ENCODE measurements at regions not wholly inside any gene's neighbourhood (a gene's known extent, or its start where the extent isn't known, plus 50 kb on each side); places are given as distances from the start of the nearest gene placed in this dataset.

GRCh38 chr10:117652228-117653169 is 110.0 kb downstream of the EMX2 start:
- TF ChIP-seq POLR2AphosphoS5 (IDR thresholded peaks at IDR 0.05; ENCODE audit: low read depth, low read length) = no peak
- TF ChIP-seq, protein P1, sequence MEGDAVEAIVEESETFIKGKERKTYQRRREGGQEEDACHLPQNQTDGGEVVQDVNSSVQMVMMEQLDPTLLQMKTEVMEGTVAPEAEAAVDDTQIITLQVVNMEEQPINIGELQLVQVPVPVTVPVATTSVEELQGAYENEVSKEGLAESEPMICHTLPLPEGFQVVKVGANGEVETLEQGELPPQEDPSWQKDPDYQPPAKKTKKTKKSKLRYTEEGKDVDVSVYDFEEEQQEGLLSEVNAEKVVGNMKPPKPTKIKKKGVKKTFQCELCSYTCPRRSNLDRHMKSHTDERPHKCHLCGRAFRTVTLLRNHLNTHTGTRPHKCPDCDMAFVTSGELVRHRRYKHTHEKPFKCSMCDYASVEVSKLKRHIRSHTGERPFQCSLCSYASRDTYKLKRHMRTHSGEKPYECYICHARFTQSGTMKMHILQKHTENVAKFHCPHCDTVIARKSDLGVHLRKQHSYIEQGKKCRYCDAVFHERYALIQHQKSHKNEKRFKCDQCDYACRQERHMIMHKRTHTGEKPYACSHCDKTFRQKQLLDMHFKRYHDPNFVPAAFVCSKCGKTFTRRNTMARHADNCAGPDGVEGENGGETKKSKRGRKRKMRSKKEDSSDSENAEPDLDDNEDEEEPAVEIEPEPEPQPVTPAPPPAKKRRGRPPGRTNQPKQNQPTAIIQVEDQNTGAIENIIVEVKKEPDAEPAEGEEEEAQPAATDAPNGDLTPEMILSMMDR (IDR thresholded peaks at IDR 0.05 in 2 of 3, conservative IDR thresholded peaks at IDR 0.05 in 1 of 3; ENCODE audit: borderline replicate concordance in 1 of 3, insufficient read depth in 1 of 3, low read depth in 2 of 3, low read length in 2 of 3) = no peak
- no peak for TF ChIP-seq POLR2A (IDR thresholded peaks at IDR 0.05; ENCODE audit: borderline replicate concordance, extremely low read depth, insufficient read depth, insufficient read length)
- no peak for TF ChIP-seq CEBPB (IDR thresholded peaks at IDR 0.05; ENCODE audit: low read depth)
- TF ChIP-seq MAX (IDR thresholded peaks at IDR 0.05) = no peak
- no peak for TF ChIP-seq JUND (IDR thresholded peaks at IDR 0.05)
- no peak for TF ChIP-seq SIN3A (IDR thresholded peaks at IDR 0.05; ENCODE audit: low read depth)
- no peak for TF ChIP-seq FOSL1 (IDR thresholded peaks at IDR 0.05; ENCODE audit: low read depth)
- TF ChIP-seq YY1 (IDR thresholded peaks at IDR 0.05; ENCODE audit: extremely low read depth, insufficient replicate concordance, low read depth, low read length) = no peak
- TF ChIP-seq EZH2 (IDR thresholded peaks at IDR 0.05) = no peak
